A549 (cell line): ENCODE measurements at regions not wholly inside any gene's neighbourhood (a gene's known extent, or its start where the extent isn't known, plus 50 kb on each side); places are given as distances from the start of the nearest gene placed in this dataset.

Experiments
- ATAC-seq, 2 experiments: fragments of 200-7000 bp in 1 of 2; fragments of >200 bp in 1 of 2; cut with Nextera tagmentation in 1 of 2; cut with Tn5 transposase in 1 of 2; 3 replicates each; pipeline versions ENCODE4 v1.8.0 to v1.9.1; 2018 to 2020; ENCODE audit warnings: mild to moderate bottlenecking in 1 of 2, moderate library complexity in 1 of 2
- CTCF ChIA-PET: fragments of 300-600 bp; sonication (Branson Sonifier 250); formaldehyde crosslinking; extraction: SDS; loops from one replicate; lab custom pipeline; 2021; ENCODE audit warnings: antibody characterized with exemption, inconsistent platforms; lab: Yijun Ruan, JAX
- POLR2A ChIA-PET: fragments of 350-600 bp; formaldehyde crosslinking; extraction: SDS; loops from one replicate; lab custom pipeline; 2021; ENCODE audit warnings: antibody characterized with exemption, inconsistent platforms; lab: Yijun Ruan, JAX
- DNase-seq, 2 experiments: peaks; one replicate each; pipeline versions ENCODE4 v3.0.0 to v3.0.0-alpha.2; 2011 to 2016; ENCODE audit warnings: low read depth in 1 of 2, low spot score in 1 of 2
- FAIRE-seq: peaks from 2 replicates; lab custom pipeline; 2011; peaks lifted over from hg19 to GRCh38; lab: Jason Lieb, UNC
- H3K27ac ChIP-seq, 2 experiments: fragments of >200 bp; sonication (Bioruptor Twin); formaldehyde crosslinking; 3 replicates each; pipeline ENCODE4 v1.5.1; 2016 to 2017
- H3K4me1 ChIP-seq: fragments of >200 bp; sonication (Bioruptor Twin); formaldehyde crosslinking; 3 replicates; pipeline ENCODE4 v1.6.1; 2016
- H3K4me2 ChIP-seq: fragments of >200 bp; sonication (Bioruptor Twin); formaldehyde crosslinking; 3 replicates; pipeline ENCODE4 v1.6.1; 2016
- H3K4me3 ChIP-seq: fragments of >200 bp; sonication (Bioruptor Twin); formaldehyde crosslinking; 3 replicates; pipeline ENCODE4 v1.5.1; 2016
- H3K9me3 ChIP-seq: fragments of >200 bp; sonication (Bioruptor Twin); formaldehyde crosslinking; 3 replicates; pipeline ENCODE4 v1.6.1; 2016
- CHD2 ChIP-seq: fragments of 150-350 bp; IDR thresholded peaks from 2 replicates; pipeline ENCODE4 v1.6.1; 2014; ENCODE audit warnings: low read length; ENCODE audit not compliant: partially characterized antibody
- CHD4 ChIP-seq: fragments of 200-600 bp; sonication (generic); IDR thresholded peaks from 2 replicates; pipeline ENCODE4 v1.6.1; 2016; ENCODE audit warnings: antibody characterized with exemption, mild to moderate bottlenecking, borderline replicate concordance
- ESRRA ChIP-seq: fragments of 150-350 bp; IDR thresholded peaks from 2 replicates; pipeline ENCODE4 v1.6.1; 2014; ENCODE audit warnings: mild to moderate bottlenecking, low read length, borderline replicate concordance
- KDM5A ChIP-seq: fragments of 200-600 bp; sonication (generic); IDR thresholded peaks from 2 replicates; pipeline ENCODE4 v1.6.1; 2016; ENCODE audit warnings: antibody characterized with exemption, mild to moderate bottlenecking
- MAFK ChIP-seq: fragments of 450-650 bp; IDR thresholded peaks from 2 replicates; pipeline ENCODE4 v1.6.1; 2014; ENCODE audit not compliant: partially characterized antibody
- RARB ChIP-seq: fragments of 250-450 bp; sonication (Bioruptor Pico); IDR thresholded peaks from 2 replicates; pipeline ENCODE4 v1.8.0; 2021; ENCODE audit warnings: mild to moderate bottlenecking, moderate library complexity
- RNF2 ChIP-seq: fragments of 200-600 bp; sonication (generic); IDR thresholded peaks from 2 replicates; pipeline ENCODE4 v1.6.1; 2016; ENCODE audit warnings: low read depth, mild to moderate bottlenecking, antibody characterized with exemption, moderate library complexity, borderline replicate concordance
- SMC3 ChIP-seq: fragments of >200 bp; sonication (Bioruptor Twin); formaldehyde crosslinking; IDR thresholded peaks from 3 replicates; pipeline ENCODE4 v1.6.1; 2018; ENCODE audit warnings: inconsistent platforms
- SREBF2 ChIP-seq: fragments of 450-650 bp; IDR thresholded peaks from 2 replicates; pipeline ENCODE4 v1.6.1; 2014; ENCODE audit warnings: mild to moderate bottlenecking, moderate library complexity
- TFCP2L1 ChIP-seq: fragments of 250-450 bp; sonication (Bioruptor Pico); IDR thresholded peaks from 2 replicates; pipeline ENCODE4 v1.5.0; 2021; ENCODE audit warnings: mild to moderate bottlenecking
- ZNF302 ChIP-seq: fragments of 250-450 bp; sonication (Bioruptor Pico); IDR thresholded peaks from 2 replicates; pipeline ENCODE4 v1.9.0; 2021; ENCODE audit warnings: inconsistent platforms, mild to moderate bottlenecking, moderate library complexity
- ZSCAN20 ChIP-seq: fragments of 250-450 bp; sonication (Bioruptor Pico); IDR thresholded peaks from 2 replicates; pipeline ENCODE4 v1.8.0; 2022; ENCODE audit warnings: mild to moderate bottlenecking, moderate library complexity
- WGBS: methylation state at CpG from one replicate; pipeline ENCODE4 v1.1.6; 2017; ENCODE audit errors: missing lambda C conversion rate; 5-methylcytosine and 5-hydroxymethylcytosine counted together
- TF ChIP-seq, protein P1 (sequence below): IDR thresholded peaks from 2 replicates; pipeline ENCODE4 v1.6.1; 2012

DNA sequence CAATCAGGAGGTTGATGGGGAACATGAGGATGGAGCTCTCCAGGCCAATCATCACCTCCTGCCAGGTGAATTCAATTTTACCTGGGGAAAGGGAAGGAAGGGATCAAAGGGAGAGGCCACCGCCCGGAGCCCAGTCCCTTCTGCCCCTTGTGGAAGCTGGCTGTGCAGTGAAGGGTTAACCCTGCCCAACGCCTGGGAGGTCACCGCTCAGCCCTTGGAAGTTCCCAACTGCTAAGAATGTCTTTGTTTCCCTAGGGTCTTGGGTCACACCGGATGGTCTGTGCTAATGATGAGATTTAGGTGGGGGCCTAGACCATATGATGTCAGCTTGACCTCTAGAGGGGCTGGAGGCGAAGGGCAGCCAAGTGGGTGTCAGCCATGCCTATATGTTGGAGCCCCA lies 52.1 kb upstream of the GCSH start:
- no peaks in the 10 kb centered on the region for H3K9me3 ChIP-seq
- FAIRE-seq = no peak
- no peak for ATAC-seq
- WGBS = 66% methylated on average over 6 of the region's 6 CpGs
- peaks cover 8% of the 10 kb centered on the region; the same call in 1 of the 3 replicates for H3K4me1 ChIP-seq
- H3K4me2 ChIP-seq = no peak overlapping the region
- ChIA-PET CTCF (interaction anchor here (0.6 to 1.2 kb wide), 4 partner anchors 9 to 57 kb away, joined by 3 to 5 read pairs (median 3); no protein-coding TSS in a partner anchor), POLR2A (no interaction called here)
- DNase-seq = no peak
- no peak for TF ChIP-seq KDM5A
- no peak for TF ChIP-seq ZSCAN20
- no peak for TF ChIP-seq RNF2
- no peak for TF ChIP-seq ZNF302 (CRISPR knock-in tag)
- no peak for TF ChIP-seq CHD4
- TF ChIP-seq SREBF2 = no peak
- TF ChIP-seq CHD2 = no peak
- TF ChIP-seq, protein P1, sequence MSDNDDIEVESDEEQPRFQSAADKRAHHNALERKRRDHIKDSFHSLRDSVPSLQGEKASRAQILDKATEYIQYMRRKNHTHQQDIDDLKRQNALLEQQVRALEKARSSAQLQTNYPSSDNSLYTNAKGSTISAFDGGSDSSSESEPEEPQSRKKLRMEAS = no peak
- no peak for TF ChIP-seq ESRRA
- TF ChIP-seq RARB = no peak
- TF ChIP-seq TFCP2L1 (CRISPR knock-in tag) = no peak
- TF ChIP-seq MAFK = no peak
- TF ChIP-seq SMC3 = no peak
- no peak overlapping the region for H3K27ac ChIP-seq
- no peak overlapping the region for H3K4me3 ChIP-seq
